ENCODE measurements at regions not wholly inside any gene's neighbourhood (a gene's known extent, or its start where the extent isn't known, plus 50 kb on each side); places are given as distances from the start of the nearest gene placed in this dataset.
A peak's percentile ranks its signal among the peaks of the same experiment; 100 is the strongest.

DNA sequence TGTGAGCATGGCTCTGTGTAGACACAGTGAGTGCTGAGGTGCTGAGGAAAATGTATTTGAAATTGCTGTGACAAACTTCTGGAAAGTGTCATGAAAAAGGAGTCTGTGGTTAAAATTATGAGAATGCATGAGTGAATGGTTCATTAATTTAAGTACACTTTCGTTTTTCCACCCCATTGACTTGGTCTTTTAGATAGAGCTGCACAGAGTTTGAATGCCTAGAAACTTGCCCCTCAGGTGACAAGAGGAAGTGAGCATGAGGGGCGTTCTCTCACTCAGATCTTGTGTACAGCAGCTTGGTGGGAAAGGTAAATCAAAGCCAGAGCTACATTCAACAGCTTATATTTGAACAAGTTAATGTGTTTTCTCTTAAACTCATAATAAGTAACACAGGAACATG is 296.8 kb downstream of the WDR72 start:
- DNase-seq, result no peak

DNA sequence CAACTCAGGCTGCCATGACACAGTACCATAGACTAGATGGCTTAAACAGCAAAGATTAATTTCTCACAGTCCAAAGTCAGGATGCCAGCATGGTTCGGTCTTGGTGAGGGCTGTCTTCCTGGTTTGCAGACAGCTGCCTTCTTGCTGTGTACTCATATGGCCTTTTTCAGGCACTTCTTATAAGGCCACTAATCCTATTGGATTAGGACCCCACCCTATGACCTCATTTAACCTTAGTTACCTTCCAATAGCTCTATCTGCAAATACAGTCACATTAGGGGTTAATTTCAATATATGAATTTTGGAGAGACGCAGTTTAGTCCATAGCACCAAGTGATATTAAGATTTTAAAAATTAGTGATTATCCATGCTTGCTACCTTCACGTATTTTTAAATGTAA is 297.8 kb downstream of the WDR72 start:
- no peak for DNase-seq

DNA sequence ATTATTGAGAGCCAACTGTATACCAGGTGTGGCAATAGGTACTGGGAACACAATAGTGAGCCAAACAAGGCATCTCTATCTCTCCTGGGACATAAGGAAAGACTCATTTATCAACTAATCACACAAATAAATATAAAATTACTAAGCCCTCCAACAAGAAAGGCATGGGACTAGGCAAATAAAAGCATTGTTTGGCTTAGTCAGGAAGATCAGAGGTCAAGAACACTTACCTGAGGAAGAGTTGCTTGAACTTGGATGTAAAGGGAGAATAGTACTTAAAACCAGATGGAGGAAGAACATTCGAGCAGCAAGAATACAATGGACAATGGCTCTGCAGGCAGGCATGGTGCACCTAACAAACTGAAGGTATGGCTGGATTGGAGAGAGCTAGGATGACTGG is 300.7 kb downstream of the WDR72 start:
- no peak for DNase-seq

DNA sequence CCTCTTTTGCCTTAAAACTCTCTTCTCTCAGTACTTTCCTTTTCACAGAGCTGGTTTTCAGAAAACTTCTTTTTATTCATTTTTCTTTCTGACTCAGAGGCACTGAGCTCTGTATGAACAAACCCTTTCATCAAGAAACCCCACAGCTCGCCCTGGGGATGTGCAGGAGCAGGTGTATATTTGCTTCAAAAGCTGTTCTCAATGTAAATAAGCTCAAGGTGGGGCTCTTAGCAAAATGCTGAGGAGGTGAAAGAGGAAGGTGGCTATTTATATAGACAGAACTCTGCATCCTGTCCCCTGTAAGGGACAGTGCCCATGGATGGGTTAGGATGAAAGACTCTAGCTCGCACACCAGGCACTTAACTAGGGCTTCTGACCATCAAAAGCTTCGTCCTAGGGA is 302.0 kb downstream of the WDR72 start:
- DNase-seq, result no peak

DNA sequence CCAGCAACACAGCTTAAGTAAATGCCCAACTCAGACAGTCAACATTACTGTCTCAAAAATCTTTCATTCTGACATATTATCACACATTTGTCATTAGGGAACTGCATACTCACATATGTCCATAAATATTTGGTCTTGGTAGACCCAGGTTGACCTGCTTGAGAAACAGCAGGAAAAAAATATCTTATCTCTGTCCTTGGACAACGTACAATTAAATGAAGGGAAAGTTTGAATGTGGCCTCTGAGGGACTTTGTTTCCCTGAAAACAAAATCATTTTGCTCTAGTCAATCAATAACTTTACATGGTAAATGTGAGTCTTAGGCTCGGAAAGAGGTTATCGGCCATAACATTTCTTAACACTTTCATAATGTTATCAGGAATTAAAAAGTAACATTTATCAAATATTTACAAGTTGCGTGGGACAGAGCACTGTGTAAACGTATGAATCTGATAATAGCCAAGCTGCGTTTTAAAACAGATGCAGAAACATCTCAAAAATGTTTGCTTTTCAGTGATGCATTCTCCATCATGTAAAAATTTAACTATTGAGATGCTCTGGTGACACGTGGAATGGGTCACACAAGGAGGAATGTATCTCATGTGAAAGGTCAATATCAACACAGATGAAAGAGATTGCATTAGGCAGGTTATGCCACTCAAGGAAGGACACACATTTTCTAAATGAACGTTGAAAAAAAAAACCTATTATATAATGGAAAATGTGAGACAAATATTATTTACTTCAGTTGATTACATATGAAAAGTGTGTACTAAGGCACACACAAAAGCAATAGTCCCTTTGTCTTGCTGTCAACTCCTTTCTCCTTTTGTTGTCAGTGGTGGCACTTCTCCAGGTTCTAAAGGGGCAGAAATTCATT is 304.4 kb downstream of the WDR72 start:
- DNase-seq, result no peak

DNA sequence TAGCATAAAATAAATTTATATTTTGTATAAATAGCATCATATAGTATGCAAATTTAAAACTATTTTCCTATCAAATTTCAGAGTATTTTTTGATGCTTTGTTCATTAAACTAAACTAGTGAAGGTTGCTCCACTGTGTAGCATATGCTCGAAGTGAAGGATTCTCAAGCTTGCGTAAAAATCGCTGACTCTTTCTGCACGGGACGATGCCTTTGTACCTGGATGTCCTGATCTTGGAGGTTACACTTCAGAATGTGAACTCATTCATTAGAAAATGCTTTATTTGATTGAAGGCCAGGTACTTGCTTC is 305.0 kb downstream of the WDR72 start:
- no peak for DNase-seq

DNA sequence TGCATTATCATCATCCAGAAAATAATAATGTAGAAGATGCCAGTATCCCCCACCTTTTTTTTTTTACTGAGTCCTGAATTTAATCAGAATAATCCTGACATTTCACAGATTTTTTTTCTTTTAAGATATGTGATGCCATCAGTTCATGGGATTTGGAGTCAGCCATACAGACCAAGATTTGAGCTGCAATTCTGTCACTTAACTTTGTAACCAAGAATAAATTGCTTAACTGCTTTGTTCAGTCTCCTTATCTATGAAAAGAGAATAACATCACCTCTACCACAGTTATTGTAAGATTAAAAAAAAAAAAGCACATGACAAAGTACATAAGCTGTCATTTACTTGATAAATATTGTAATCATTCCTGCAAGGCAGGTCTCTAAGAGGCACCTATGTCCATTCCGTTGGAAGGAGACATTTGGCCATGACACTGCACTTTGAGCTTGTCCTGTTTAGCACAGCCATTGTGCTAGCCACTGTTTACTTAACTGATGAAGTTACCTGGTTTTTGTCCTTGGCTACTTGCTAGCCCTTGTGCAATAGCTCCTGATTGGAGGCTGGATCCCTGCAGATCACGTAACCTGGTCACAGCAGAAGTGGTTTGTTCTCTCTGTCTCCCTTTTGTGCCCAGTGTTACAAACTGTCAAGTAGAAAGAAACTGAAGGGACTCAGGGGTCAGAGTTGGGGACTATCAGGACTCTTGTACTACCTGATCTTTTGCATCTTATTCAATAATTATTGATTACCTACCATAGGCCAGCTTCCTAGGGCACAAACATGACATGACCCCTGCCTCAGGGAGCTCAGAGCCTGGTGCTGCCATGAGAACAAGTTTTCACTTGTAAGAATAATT is 306.0 kb downstream of the WDR72 start:
- DNase-seq, result no peak

DNA sequence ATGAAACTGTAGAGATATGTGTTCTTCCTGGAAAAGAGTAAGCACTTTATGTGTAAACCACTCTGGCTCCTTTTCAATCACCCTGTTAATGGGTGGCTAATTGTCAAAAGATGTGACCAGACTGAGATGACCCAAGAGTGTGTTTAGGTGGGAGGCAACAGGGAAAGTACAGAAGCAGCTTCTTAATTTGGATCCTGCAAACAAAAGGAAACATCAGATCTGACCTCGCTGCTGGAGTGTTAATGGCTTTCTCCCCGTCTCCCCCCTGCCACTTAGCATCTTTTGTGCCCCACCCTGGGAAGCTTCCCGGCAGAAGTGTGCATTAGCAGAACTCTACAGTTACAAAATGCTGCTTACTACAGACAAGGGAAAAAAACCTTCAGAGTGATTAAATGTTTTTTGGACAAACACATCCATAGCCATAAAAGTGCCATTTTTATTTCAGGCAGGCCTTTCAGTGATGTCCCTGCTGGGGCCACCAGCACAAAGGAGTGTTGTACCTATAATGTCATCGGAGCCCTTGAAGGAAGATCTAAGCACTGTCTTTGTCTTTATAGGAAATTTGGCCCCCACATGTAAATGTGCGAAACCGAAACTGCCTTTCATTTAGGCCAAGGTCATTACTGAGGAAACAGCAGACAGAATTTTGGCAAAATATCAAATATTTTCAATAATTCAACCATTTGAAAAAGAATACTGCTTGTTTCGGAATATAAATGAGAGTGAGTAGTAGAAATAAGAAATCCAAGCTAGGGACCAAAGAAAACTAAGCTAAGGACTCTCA is 311.0 kb downstream of the WDR72 start:
- DNase-seq, result no peak

DNA sequence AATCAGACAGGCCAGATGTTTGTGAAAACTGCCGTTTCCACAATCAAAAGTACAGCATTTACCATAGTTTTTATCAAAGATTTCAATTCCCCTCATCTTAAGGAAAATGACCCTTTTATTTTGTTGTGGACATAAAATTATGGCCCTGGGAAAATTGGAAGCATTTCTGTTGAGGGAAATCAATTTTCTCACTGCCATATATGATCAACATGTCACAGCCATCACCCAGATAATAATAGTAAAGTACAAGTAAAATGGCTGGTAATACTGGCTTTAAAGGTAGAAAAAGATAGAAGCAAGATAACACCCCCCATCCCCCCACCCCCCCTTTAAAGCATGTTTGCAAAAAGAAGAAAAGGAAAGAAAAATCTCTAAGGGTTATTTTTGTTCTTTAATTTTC is 311.7 kb downstream of the WDR72 start:
- no peak for DNase-seq

DNA sequence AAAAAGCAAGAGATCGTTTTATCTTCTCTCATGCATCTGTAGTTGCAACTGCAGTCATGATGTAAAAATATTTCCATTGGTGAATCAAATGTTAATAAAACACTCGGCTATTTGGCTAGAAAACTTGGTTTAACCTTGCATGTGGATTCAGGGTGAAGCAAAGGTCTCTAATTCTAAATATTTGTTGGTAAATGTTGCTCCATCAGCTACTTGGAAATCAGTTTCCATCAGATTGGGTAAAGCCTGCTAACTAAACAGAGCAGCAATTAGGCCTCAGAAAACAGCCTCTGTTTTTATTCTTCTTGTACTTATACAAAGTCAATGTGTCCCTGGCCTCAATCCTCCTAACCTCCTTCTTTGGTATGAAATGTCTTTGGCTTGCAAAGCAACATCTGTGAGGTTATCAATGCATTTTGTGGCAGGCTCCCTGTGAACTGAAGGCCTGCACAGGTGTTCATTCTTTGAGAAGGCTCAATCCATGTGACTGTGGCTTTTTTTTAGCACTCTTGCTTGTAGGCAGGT is 312.3 kb downstream of the WDR72 start:
- no peak for DNase-seq

DNA sequence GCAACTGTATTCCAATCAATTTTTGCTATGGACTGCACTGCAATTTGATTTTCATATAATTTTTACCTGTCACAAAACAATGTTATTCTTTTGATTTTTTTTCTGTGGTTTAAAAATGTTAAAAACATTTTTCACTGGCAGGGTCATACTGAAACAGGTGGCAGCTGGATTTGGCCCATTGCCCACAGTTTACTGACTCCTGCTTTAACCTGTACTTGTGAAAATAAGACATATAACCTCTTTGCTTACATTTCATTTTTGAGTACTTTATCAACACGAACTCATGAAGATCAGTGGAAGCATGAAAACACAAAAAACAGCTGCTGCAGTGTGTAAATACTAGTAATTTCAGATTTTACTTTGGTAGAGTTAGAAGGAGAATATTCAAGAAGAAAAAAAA is 313.1 kb downstream of the WDR72 start:
- peak; percentile 19 for DNase-seq

DNA sequence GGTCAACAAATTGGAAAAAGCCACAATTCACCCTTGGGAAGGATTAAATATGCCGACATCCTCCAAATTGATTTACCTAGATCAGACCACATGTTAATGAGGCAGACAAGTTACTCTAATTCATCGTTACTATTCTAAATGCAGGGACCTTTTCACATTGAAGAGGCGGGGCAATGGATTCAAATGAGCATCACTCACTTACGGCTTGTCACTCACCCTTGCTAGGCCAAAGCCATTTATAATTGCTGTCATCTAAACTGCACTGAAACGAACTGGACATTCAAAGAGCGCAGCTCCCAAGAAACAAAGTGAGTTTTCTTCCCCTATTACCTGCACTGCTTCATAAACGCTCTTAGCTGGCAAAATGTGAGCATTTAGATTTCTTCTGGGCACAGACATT is 313.9 kb downstream of the WDR72 start:
- DNase-seq, result no peak

DNA sequence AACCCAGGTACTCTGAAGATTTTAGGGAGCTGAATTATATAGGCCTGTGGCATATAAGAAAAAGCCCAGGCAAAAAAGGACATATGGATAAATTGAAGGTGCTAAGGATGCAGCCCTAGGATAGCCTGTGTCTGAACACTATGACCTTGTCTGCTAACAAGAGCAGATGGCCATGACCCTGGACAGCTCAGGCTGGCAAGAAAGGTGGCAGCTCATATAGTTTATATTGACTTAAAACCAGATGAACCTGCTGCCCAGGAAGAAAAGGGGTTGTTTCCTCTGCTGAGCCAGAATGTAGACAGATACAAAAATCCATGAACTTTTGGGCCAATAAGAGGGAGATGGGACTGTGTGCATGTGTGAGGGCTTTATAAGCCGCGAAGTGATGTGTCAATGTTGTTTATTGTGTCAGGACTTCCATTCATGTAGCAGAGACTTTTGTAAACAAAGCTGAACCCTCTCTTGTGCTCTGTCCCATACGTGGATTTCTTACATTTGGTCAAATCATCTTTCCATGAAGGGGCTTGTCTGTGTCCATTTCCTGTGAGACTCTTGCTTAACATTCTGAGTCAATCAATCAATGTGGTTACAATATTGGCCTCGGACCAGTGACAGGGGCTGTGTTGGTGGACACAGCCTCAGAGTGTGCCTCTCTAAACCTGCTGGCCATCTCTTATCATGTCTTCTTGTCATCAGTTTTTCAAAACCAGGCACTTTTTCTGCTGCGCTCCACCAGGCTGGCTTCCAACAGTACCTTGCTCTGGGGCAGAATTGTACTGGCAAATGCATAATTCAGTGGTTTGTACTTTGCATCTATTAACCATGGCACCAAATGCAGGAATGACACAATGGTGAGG is 321.2 kb downstream of the WDR72 start:
- DNase-seq, result no peak

DNA sequence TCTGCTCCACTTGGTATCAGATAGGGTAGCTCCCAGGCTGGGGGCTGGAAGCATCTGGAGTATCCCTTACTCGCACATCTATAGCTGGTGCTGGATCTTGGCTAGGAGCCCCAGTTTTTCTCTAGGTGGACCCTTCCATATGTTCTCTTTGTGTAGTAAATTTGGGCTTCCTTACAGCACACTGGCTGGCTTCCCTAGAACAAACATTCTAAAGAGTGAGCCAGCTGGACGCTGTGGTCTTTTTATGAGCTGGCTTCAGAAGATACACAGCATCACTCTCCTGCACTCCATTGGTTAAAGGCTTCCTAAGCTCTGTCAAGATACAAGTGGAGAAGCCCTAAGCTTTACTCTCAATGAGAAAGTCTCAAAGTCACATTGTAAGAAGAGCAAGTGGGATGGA is 322.1 kb downstream of the WDR72 start:
- peak; percentile 23 for DNase-seq

DNA sequence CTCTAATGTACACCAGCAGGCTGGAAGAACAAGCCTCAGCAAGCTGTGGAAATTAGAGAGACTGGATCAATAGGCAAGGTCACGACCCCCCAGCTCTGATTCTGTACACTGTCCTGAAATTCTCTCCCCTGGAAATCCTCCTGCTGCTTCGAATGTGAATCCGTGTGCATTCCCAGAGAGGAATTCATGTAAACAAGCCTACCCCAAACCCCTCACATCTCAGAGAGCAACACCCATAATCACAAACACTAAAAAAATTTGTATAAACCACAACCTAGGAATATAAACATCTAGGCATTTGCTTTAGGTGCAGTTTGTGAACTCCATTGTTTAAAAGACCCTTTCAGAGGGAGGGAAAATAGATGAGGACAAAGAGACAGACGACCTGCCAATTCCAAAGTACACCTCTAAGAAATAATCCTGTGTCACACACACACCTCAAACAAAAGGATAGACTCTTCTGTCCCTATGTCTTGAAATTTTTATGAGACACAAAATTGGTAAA is 325.2 kb downstream of the WDR72 start:
- no peak for DNase-seq

DNA sequence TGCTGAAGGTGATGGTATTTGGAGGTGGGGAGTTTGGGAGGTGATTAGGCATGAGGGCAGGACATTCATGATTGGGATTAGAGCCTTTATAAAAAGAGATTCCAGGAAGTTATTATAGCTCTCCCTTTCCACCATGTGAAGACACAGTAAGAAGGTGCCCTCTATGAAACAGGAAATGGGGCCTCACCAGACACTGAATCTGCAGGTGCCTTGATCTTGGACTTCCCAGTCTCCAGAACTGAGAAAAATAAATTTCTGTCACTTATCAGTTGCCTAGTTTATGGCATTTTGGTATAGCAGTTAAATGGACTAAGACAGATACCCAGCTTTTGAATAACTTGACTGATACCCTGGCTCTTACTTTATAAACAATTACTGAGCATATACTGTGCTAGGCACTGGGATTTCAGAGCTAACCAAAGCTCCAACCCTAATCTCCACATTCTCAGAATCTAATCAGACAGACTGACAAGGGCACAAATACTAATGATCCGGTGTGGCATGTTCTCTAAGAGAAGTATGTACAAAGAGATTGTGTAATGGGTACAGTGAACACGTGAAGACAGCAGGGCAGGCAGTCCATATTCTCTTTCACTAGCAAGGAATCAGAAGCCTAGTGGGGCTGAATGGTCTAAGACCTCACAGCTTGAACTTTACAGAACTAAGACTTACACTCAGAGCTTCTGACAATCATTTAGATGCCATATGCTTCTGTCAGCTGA is 343.1 kb downstream of the WDR72 start:
- no peak for DNase-seq

DNA sequence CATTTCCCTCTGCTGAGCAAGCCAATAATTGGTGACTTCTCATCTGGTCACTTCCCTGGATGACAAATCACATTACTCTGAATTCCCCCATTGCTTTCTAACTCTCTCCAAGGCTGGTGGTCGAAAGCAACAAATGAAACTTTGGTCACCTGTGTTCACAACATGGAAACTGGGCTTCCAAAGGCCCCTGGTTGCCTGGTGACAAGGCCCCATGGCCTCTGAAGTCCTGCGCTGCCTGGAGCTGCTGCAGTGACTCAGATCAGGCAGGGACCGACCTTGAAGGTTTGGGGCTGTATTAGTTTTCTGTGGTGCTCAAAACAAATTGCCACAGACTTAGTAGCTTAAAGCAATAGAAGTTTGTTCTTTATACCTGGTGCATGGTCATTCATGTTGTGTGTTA is 345.3 kb downstream of the WDR72 start:
- no peak for DNase-seq

DNA sequence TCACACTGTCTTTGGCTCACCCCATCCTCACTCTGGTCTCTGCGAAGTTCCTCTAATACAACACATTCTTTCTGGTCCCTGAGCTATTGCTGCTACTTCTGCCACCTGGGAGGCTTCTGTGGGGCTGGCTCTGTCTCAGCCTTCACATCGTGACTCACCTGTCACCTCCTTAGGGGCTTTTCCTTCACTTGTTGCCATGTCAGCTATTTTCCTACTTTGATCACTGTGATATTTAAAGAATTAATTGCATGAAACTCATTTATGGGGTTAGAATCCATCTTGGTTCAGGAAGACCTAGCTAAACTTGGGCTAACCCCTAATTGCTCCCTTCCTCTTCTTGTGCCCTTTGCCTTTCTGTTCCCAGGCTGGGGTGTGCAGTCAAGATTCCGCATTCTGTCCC is 346.9 kb downstream of the WDR72 start:
- DNase-seq, result no peak

DNA sequence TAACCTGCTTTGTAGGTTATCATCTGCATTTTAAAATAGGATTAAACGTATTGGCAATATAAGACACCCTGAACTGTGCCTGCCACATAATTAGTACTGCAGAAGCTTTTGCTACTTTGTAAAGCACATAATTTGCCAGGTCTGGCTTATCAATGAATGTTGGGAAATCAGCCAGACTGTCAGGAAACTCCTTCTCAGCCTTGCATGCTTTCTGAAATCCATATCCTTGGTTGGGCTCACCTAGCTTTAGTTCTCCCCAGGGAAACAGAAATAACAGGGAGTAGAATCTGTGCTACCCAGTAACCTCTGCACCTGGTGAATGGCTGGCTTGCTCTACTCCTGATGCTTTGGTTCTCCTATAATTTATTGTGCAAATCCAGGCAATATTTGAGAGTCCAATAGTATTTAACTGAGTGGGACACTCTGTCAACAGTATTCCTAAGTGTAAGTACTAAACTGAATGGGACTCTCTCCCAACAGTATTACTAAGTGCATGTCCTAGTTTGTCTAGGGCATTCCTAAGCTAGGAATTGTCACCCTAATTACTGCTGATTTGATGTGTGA is 354.5 kb downstream of the WDR72 start:
- DNase-seq, result no peak

DNA sequence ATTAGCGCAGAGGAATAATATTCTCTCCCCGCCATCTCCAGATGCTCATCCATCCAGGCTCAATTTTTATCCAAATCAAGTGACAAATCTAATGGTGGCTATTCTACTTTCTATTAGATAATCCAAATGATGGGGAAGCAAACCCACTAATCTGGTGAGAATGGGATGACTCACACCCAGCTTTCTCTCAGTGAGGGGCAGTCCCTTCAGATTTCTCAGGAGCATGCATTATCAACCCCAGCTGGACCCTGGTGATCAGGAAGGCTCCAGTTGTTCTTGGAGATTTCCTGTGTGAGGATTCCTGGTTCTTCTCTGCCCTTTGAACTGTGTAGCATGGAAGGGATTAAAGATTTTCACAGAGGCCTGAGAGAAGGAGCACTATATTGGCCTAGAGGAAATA is 358.0 kb downstream of the WDR72 start:
- DNase-seq, result no peak

DNA sequence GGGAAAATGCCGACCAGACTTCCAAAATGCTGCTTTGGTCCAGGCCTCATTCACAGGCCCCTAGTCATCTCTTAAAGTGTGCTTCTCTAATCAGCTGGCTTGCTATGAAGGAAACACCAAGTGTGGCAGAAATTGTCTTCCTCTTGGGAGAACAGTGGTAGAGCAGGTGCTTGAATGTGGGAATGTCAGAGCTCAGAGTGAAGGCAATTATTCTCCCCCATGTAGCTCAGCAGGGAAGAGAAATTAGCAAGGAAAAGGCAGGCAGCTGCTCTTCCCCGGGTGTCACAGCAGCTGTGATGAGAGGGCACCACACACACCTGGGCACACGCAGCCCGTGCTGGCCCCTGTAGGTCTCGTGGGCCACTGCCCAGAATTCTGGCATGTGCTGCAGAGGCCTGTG is 358.5 kb downstream of the WDR72 start:
- no peak for DNase-seq
